Panc1 (cell line): ENCODE measurements at regions not wholly inside any gene's neighbourhood (a gene's known extent, or its start where the extent isn't known, plus 50 kb on each side); places are given as distances from the start of the nearest gene placed in this dataset.

ENCODE experiments used
- ATAC-seq: fragments of 200-7000 bp; cut with Tn5 transposase; 2 replicates; pipeline ENCODE4 v1.9.1; 2020; ENCODE audit warnings: mild to moderate bottlenecking, moderate library complexity
- BruUV-seq: library from RNA; stranded (reverse); fragments of 400-500 nt; replicated peaks from 2 replicates; lab custom pipeline; 2021; lab: Mats Ljungman, UMichigan
- CTCF ChIA-PET: fragments of 300-600 bp; sonication (Branson Sonifier 250); formaldehyde crosslinking; loops from one replicate; lab custom pipeline; 2022; ENCODE audit warnings: antibody characterized with exemption; lab: Charles Lee
- POLR2A ChIA-PET: fragments of 300-600 bp; sonication (Branson Sonifier 250); formaldehyde crosslinking; loops from one replicate; lab custom pipeline; 2022; ENCODE audit warnings: antibody characterized with exemption; lab: Charles Lee
- DNase-seq: peaks from one replicate; pipeline ENCODE4 v3.0.0-alpha.2; 2010; ENCODE audit warnings: low read depth, low spot score
- H3K27ac ChIP-seq: 2 replicates; pipeline ENCODE4 v1.5.1; 2011; ENCODE audit warnings: mild to moderate bottlenecking, low read length, inconsistent platforms
- H3K27me3 ChIP-seq: fragments of 200-500 bp; sonication (Bioruptor generic); 2 replicates; pipeline ENCODE4 v1.6.0; 2014; ENCODE audit warnings: low read length, inconsistent platforms; ENCODE audit not compliant: control insufficient read depth, insufficient read depth
- H3K36me3 ChIP-seq: fragments of 200-500 bp; sonication (Bioruptor generic); 2 replicates; pipeline ENCODE4 v1.5.1; 2014; ENCODE audit warnings: inconsistent platforms, mild to moderate bottlenecking, low read length, moderate library complexity; ENCODE audit not compliant: control insufficient read depth, insufficient read depth
- H3K4me1 ChIP-seq: 2 replicates; pipeline ENCODE4 v1.5.1; 2011; ENCODE audit warnings: inconsistent platforms, mild to moderate bottlenecking, low read length, moderate library complexity; ENCODE audit not compliant: control insufficient read depth, insufficient read depth
- H3K4me3 ChIP-seq, 2 experiments: 2 replicates each; pipeline ENCODE4 v1.5.1; 2011 to 2012; ENCODE audit warnings: low read depth in 2 of 2, low read length in 2 of 2, mild to moderate bottlenecking in 2 of 2, inconsistent platforms in 1 of 2, moderate library complexity in 1 of 2
- H3K9me3 ChIP-seq: fragments of 200-500 bp; sonication (Bioruptor generic); 2 replicates; pipeline ENCODE4 v1.5.1; 2014; ENCODE audit warnings: low read depth, mild to moderate bottlenecking, inconsistent platforms, low read length, moderate library complexity; ENCODE audit not compliant: control insufficient read depth, insufficient read depth
- POLR2AphosphoS5 ChIP-seq: IDR thresholded peaks from 2 replicates; pipeline ENCODE4 v1.6.1; 2012; ENCODE audit warnings: mild to moderate bottlenecking, low read depth, low read length, moderate library complexity
- SIN3A ChIP-seq: IDR thresholded peaks from 2 replicates; pipeline ENCODE4 v1.6.1; 2012; ENCODE audit warnings: low read depth, mild to moderate bottlenecking, low read length, moderate library complexity, borderline replicate concordance; ENCODE audit not compliant: insufficient read depth
- TCF7L2 ChIP-seq: IDR thresholded peaks from 2 replicates; pipeline ENCODE4 v1.6.1; 2011; ENCODE audit warnings: mild to moderate bottlenecking, low read depth, low read length, inconsistent platforms
- in situ Hi-C: cut with HindIII; loops from 2 replicates; pipeline ENCODE4 v1.10.0; 2016; ENCODE audit warnings: low sequenced_read_pairs, low pct_unique_long_range_greater_than_20kb
- intact Hi-C: fragments of 100-400 bp; cut with micrococcal nuclease; formaldehyde crosslinking; loops from one replicate; pipeline ENCODE4 v1.10.0; 2022; ENCODE audit not compliant: unreplicated experiment
- TF ChIP-seq, protein P1 (sequence below), 2 experiments: IDR thresholded peaks; 2 replicates each; pipeline ENCODE4 v1.6.1; 2011 to 2012; ENCODE audit warnings: low read depth in 2 of 2, control low read depth in 1 of 2, low read length in 1 of 2, mild to moderate bottlenecking in 1 of 2, moderate library complexity in 1 of 2; ENCODE audit not compliant: insufficient read depth in 1 of 2
- TF ChIP-seq, protein P2 (sequence below): fragments of 450-650 bp; IDR thresholded peaks from 2 replicates; pipeline ENCODE4 v1.5.1; 2017; ENCODE audit warnings: mild to moderate bottlenecking

- CTCF ChIA-PET, result no interaction called here
- intact Hi-C loops (no loop called here), in situ Hi-C loops (no loop called here)
- H3K4me1 ChIP-seq, result no peaks in the 10 kb centered on the region
- no peaks in the 10 kb centered on the region for H3K36me3 ChIP-seq
- POLR2A ChIA-PET, result interaction anchor here (0.7 kb wide), 1 partner anchor 14 kb away, joined by 5 read pairs; no protein-coding TSS in a partner anchor
- ATAC-seq, result no peak
- BruUV-seq, result no TSS peak
- H3K9me3 ChIP-seq, result no peaks in the 10 kb centered on the region
- no peak for DNase-seq
- TF ChIP-seq POLR2AphosphoS5 (no peak), SIN3A (no peak), TCF7L2 (no peak)
- TF ChIP-seq, protein P1, sequence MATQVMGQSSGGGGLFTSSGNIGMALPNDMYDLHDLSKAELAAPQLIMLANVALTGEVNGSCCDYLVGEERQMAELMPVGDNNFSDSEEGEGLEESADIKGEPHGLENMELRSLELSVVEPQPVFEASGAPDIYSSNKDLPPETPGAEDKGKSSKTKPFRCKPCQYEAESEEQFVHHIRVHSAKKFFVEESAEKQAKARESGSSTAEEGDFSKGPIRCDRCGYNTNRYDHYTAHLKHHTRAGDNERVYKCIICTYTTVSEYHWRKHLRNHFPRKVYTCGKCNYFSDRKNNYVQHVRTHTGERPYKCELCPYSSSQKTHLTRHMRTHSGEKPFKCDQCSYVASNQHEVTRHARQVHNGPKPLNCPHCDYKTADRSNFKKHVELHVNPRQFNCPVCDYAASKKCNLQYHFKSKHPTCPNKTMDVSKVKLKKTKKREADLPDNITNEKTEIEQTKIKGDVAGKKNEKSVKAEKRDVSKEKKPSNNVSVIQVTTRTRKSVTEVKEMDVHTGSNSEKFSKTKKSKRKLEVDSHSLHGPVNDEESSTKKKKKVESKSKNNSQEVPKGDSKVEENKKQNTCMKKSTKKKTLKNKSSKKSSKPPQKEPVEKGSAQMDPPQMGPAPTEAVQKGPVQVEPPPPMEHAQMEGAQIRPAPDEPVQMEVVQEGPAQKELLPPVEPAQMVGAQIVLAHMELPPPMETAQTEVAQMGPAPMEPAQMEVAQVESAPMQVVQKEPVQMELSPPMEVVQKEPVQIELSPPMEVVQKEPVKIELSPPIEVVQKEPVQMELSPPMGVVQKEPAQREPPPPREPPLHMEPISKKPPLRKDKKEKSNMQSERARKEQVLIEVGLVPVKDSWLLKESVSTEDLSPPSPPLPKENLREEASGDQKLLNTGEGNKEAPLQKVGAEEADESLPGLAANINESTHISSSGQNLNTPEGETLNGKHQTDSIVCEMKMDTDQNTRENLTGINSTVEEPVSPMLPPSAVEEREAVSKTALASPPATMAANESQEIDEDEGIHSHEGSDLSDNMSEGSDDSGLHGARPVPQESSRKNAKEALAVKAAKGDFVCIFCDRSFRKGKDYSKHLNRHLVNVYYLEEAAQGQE (IDR thresholded peaks at IDR 0.05; ENCODE audit: insufficient read depth in 1 of 2, low read depth in 2 of 2, low read length in 1 of 2), result no peak
- TF ChIP-seq, protein P2, sequence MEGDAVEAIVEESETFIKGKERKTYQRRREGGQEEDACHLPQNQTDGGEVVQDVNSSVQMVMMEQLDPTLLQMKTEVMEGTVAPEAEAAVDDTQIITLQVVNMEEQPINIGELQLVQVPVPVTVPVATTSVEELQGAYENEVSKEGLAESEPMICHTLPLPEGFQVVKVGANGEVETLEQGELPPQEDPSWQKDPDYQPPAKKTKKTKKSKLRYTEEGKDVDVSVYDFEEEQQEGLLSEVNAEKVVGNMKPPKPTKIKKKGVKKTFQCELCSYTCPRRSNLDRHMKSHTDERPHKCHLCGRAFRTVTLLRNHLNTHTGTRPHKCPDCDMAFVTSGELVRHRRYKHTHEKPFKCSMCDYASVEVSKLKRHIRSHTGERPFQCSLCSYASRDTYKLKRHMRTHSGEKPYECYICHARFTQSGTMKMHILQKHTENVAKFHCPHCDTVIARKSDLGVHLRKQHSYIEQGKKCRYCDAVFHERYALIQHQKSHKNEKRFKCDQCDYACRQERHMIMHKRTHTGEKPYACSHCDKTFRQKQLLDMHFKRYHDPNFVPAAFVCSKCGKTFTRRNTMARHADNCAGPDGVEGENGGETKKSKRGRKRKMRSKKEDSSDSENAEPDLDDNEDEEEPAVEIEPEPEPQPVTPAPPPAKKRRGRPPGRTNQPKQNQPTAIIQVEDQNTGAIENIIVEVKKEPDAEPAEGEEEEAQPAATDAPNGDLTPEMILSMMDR, result no peak
- no peaks in the 10 kb centered on the region for H3K27me3 ChIP-seq
- no peak overlapping the region for H3K27ac ChIP-seq
- H3K4me3 ChIP-seq, result no peak overlapping the region
Observed at GRCh38 chr15:96243701-96244100, 86.8 kb upstream of the NR2F2 start.

GRCh38 chr15:96245252-96245651 lies 85.2 kb upstream of the NR2F2 start:
- DNase-seq, result no peak
- ChIA-PET POLR2A (no interaction called here), CTCF (no interaction called here)
- Histone ChIP-seq H3K27ac (no peak overlapping the region), H3K27me3 (no peaks in the 10 kb centered on the region), H3K4me1 (no peaks in the 10 kb centered on the region), H3K36me3 (no peaks in the 10 kb centered on the region), H3K9me3 (no peaks in the 10 kb centered on the region), H3K4me3 (no peak overlapping the region)
- intact Hi-C loops (no loop called here), in situ Hi-C loops (no loop called here)
- BruUV-seq, result no TSS peak
- ATAC-seq, result no peak
- TF ChIP-seq POLR2AphosphoS5 (no peak), TCF7L2 (no peak), SIN3A (no peak)
- TF ChIP-seq, protein P2, result no peak
- TF ChIP-seq, protein P1 (IDR thresholded peaks at IDR 0.05; ENCODE audit: insufficient read depth in 1 of 2, low read depth in 2 of 2, low read length in 1 of 2), result no peak
